HG02938 (cell line): ENCODE measurements at regions not wholly inside any gene's neighbourhood (a gene's known extent, or its start where the extent isn't known, plus 50 kb on each side); places are given as distances from the start of the nearest gene placed in this dataset.
"Not testable (repeated sequence)": the region's sequence is repeated elsewhere in the genome, so short reads cannot be mapped to it uniquely, and the experiment has no call there.

ENCODE experiments used
- ATAC-seq: cut with Tn5 transposase; IDR thresholded peaks from one replicate; pipeline ENCODE4 v1.9.1; 2021; ENCODE audit warnings: mild to moderate bottlenecking, moderate library complexity; ENCODE audit not compliant: unreplicated experiment

DNA sequence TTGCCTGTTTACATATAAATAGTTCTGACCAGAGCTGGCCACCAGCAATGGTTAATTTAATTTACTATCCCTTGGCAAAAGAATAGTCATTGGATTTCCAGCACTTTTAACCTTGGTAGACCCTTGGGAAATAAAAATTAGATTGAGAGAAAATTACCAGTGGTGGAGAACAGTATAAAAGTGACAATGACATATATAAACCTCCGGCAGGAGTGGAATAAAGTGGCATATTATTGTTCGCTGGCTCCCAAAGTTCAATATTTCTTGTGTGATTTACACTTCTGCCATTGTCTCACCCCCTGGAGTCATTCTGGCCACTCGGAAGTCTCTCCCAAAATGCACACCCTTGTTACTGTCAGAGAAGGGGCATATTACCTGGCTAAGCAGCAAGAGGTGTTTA, 347.7 kb downstream of the NPIPA8 start:
- no peak for ATAC-seq

DNA sequence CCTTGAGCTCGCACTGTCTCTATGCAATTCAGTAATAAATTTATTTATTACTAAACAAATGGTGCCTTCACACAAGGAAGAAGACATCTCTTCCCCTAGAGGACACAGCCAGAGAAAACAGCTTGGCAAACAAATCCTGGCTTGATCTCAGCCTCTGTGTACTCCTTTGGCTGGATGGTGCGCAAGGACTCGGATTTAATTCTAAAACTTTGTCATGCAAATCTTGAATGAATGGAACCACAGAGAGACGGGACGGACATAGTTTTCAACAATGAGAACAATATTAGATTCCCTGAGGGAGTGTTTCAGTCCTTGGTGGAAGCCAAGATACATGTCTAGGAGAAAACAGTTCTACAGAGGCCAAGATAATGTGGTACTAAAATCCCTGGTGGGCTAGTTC, 349.5 kb downstream of the NPIPA8 start:
- no peak for ATAC-seq

DNA sequence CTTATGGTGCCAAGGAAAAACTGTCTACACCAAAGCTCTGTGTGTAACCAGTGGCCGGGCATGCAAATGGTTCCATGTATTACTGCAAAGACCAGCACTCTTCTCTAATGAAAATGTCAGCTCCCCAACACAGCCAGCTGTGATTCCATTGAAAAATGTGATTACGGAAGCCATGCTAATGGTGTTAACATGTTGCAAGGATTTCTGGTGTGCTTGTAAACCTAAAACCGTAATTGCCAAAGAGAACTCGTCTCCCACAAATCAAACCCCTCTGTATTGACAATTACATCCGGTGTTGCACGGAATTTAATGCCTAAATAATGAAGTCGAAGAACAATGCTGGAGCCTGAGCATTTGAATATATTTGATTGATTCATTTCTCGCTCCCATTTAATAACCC, 351.7 kb downstream of the NPIPA8 start:
- no peak for ATAC-seq

DNA sequence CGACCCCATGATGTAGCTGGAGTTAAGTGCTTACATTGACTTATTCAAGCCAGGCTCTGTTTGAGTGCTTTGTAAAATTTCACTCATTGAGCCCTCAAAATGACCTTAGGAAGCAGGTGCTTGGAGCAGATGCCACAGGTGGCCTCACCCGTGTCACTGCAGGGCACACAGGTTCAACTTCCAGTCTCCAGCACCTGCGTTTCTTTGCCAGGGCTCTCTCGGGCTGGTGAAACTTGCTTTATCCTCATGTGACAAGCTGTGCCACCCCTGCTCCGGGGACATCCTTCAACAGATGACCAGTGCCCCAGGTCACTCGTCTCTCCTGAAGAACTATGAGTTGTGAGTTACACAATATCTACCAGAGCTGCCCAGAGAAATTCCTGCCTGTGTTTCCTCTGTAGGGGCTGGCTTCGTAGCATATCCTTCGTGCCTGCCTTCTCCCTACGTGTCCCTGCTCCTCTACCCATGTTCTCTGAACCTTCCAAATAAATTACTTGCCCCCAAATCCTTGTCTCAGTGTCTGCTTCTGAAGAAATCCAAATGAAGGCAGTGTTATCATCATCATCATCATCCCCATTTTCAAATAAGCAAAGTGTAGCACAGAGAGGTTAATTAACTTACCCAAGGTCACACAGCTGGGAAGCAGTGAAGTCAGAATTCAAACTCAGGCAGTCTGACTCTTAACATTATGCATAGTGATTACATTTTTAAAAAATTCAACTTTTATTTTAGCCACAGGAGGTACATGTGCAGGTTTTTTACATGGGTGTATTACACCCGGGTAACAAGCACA, 352.5 kb downstream of the NPIPA8 start:
- no peak for ATAC-seq

DNA sequence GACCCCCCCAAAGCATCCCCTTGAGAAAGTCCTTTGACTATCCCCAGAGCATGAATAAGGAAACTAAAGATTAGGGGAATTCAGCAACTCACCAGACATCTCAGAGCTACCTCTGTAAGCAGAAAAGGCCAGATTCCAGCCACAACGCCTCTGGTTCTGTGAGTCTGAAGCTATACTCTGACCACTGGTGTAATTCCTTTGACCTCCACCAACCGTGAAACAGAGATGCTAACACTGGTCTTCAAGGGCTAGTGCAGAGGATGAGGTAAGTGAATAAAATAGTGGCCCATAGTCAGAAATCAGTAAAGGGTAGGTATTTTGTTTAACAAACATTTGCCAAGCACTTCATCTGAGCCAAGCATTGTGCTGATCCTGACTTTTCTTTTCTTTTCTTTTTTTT, 353.4 kb downstream of the NPIPA8 start:
- ATAC-seq, result no peak

DNA sequence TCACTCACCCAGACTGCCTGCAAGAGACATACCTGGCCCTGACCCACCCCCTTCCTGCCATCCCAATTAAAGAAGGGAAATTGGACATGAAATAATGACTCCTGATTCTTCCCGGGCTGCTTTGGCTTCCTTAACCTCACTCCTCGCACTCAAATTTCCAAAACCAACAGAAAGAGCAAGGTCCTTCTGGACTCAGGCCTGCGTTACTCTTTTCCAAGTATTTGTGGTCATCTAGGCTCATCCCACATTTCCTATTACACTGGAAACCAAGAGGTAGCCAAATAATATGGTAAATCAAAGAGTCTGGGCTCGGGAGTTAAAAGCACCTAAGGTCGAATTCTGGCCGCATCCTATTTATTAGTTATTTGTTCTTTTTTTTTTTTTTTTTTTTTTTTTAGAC, 359.3 kb downstream of the NPIPA8 start:
- no peak for ATAC-seq

DNA sequence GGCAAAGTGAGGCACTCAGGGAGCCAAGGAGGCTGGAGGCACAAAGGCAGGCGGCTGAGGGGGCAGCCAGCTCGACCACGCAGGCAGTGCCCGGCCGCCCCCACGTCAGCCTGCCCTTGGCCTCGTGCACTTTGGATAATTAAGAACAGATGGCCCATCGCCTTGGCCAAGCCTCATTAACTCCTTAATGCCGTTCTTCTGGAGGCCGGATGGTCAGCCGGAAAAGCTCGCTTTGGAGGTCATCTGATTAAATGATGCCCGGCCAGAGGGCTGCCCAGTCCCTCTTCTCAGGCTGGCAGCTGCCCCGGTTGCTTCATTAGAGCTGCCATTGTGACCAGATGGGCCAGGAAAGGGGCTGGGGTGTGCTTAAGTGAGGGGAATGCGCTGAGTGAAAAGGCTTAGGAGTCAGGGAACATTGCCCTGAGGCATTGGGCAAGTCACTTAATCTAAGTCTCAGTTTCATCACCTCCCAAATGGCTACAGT, 364.0 kb downstream of the NPIPA8 start:
- ATAC-seq, result no peak

DNA sequence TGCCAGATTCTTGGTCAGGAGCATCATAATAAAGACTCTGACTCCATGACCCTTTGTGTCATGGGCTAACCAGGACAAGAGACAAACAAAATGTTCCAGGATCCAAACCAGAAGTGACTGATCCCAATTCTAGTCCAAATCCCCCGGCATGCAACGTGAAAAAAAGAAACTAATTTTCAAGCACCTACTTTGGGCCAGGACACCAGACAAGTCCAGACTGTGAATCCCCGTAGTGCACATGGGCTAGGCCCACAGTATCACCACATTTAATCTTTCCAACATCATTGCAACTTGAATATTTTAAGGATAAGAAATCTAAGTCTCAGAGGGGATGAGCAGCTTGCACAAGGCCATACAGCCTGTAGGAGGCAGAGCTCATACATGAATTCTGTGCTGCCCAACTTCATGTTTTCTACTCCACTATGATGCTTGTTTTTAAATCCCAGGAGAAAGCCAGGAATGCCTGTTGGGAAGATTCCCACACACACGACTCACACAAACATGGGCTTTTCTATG, 365.7 kb downstream of the NPIPA8 start:
- ATAC-seq, result no peak

DNA sequence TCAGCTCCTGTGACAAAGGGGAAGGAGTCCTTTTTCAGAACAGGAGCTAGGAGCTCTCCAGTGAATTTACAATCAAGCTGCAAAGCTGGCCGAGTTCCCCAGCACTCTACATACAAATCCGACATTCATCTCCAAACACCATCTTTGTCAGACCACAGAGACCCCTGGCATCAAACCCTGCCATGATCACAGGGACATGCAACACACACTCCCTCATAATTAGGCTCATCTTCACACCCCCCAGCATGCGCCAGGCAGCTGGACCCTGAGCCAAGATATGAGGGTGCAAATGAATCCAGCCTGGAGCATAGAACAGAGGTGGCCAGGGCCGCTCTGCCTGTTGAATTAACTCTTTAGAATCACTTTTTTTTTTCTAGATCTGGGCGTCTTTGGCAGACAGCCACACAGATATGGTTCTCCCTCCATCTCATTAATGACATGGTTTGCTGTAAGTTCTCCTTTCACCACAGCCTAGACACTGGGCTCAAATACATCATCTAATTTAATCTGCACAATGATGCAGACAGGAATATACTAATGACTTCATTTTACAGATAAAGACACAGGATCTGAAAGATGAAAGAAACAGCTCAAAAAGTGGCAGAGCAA, 366.3 kb downstream of the NPIPA8 start:
- ATAC-seq, result no peak

DNA sequence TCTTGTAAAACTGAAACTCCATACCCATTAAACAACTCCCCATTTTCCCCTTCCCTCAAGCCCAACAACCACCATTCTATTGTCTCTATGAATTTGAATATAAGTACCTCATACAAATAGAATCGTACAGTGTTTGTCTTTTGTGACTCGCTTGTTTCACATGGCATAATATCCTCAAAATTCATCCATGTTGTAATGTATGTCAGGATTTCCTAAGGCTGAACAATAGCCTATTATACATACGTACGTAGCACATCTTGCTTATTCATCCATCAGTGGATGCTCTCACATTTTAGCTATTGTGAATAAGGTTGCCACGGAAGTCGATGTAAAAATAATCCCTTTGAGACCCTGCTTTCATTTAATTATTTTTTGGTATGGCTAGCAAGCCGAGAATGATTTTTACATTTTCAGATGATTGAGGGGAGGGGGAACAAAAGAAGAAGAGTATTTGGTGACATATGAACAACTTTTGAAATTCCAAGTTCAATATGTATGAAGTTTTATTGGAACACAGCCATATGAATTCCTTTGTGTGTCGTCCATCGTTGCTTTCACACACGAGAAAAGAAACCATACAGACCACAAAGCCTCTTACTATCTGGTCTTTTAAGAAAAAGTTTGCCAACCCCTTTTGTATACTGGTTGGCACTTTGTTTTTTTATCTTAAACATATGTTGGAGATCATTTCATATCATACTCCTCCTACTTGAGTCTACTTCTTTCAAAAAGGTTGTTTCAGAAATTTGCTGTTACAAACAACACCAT, 371.2 kb downstream of the NPIPA8 start:
- ATAC-seq, result no peak

DNA sequence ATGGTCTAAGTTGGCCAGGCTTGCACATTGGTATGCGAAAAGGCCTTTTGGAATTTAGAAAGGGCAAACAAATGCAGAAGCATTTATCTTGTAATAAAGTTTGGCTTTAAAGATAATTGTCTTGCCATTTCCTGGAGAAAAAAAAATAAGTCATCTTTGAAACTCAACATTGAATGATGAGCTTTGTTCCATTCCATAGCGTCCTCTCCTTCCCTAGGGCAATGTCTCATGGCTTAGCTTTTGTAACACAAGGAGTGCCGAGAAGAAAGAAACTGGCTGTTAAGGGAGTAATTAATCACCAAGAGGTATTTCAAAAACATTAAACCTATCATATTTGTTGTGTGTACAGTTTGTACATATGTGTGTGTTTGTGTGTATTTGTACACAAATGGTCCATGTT, 372.3 kb downstream of the NPIPA8 start:
- ATAC-seq, result no peak

DNA sequence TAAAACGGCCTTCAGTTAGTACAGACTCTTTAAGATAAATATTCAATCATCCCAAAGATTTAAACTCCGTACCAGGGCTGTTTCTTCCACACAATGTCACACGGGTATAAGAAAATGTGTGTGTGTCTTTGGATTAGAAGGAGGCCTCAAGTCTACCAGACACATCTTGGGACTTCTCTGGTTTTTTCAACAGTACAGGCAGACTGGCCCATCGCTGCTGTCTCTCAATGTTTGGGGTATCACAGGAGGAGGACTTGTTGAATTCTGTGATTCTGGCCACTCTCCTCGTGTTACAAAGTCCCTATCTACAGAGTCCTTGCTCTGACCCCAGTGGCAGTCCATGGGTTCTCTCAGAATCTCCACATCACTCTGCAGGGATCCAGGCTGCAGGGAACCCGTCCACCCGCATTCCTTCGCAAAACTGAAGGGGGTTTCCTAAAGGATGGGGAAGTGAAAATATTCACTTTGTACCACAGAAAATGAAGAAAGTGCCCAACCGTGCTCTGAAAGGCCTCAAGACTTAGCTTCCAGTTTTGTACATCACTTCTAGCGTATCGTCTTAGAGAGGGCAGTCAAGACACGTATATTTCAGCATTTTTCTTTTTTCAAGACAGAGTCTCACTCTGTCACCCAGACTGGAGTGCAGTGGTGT, 373.2 kb downstream of the NPIPA8 start:
- no peak for ATAC-seq

DNA sequence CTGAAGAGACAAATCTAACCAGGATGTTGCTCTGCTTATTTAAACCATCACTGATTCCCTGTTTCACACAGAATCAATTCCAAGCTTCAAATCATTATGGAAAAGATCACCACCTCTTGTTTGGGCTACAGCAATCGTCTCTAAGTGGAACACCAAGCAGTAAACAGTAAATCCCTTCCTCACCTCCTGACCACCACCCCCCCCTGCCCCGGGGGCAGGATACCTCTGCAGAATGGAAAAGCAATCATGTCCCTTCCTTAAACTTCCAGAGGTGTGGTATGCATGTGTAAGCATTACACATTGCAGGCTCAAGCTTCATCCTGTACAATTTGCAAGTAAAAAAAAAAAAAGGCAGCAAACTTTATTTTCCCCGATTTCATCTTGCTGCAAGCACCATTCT, 373.8 kb downstream of the NPIPA8 start:
- no peak for ATAC-seq

DNA sequence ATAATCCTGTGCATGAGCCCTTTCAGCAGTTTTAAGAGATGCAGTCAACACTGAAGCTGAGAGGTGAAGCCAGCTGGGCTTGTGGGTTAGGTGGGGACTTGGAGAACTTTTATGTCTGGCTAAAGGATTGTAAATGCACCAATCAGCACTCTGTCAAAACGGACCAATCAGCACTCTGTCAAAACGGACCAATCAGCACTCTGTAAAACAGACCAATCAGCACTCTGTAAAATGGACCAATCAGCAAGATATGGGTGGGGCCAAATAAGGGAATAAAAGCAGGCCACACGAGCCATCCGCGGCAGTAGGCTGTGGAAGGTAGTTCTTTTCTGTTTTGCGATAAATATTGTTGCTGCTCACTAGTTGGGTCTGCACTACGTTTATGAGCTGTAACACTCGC, 374.7 kb downstream of the NPIPA8 start:
- ATAC-seq, result not testable (repeated sequence)

DNA sequence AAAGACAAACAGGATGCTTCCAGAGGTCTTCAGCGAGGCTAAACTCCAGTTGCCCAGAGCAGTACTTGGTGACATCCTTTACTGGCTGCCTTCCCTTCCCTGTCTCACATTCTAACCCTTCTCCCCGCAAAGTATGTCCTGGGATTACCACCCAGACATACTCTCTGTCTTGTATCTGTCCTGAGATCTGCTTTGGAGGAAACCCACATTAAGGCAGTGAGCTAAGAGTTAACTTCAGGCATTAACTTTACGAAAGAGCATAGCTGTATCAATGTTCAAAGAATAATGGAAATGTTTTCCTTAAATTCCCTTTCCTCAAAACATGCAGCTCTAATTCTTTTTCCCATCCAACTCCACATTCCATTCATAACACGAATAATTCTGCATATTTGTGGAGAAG, 385.2 kb downstream of the NPIPA8 start:
- ATAC-seq, result no peak

DNA sequence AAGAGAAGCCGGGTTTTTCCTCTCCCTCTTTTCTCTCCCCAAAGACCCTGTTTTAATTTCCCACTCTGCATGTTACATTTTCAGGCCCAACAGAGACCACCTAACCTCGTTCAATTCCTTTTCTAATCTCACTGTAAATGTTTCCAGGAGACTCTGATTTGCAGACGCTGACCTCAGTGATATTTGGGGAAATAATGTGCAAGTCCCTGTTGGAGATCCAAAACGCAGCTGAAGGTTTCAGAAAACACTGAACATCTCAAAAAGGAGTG, 386.6 kb downstream of the NPIPA8 start:
- ATAC-seq, result no peak

DNA sequence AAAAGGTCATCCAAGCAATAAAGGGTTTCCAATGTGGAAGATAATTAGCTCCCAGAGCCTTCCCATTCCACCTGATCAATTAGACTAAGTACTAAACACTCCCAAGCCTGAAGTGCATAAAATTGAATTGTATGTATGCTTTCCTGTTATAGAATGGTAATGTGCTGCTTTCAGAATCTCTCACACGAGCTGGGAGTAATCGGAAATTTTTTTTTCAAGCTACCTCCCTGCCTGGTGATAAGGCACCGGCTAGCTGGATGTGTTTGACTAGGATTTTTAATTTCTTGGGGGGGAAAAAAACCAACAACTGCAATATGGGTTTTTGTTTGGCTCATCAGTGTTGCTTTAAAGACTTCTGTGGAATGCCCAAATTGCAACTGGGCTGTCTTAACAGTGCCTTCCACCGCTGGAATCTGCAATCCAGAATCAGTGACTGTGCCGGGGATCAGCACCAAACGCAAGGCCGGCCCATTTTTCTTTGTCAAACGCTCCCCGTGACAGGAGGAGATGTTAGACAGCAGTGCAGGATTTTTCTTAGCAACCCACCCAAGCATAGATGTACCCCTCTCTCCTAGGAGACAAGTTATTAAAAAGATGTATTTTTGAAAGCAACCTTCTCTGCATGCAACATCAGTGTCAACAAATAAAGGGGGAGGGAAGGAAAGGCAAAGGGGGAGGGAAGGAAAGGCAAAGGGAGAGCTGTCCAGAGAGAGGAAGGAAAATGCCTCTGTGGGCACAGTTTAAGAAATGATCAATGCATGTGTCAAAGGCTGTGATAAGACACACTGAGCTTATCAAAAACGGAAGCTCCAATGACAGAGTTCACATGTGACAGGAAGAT, 387.2 kb downstream of the NPIPA8 start:
- ATAC-seq, result no peak

DNA sequence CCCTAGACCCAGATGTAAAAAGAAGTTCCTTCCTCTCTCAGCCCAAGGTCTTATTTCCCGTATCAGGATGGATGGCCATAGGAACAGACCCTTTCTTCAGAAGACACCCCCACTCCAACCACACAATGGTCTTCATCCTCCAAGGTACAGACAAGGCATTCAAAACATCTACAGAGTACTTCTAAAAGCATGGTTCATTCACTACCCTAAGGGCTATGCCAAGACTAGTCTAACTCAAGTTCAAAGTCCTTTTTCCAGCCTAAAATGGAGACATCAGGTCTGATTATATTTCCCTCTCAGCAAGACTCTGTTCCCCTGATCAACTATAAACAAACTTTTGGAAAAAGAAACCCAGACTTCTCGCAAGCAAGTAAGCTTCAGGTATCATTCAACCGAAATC, 388.9 kb downstream of the NPIPA8 start:
- no peak for ATAC-seq

DNA sequence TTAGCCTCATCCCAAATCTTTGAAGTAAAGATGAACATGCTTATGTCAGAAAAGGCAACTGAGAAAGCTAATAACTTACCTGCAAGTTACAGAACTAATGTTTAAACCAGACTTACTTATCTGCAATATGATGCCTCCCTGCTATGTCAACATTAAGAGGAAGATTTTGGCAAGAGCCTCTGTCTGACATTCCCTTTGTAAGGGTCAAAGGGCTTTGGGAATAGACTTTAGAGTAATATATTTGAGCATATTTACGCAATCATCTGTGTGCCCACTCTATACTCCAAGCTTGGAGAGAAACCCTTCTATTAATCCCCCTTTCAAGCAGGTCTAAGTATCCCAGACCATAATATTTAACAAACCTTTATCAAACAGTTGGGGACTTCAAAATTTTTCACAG, 389.4 kb downstream of the NPIPA8 start:
- no peak for ATAC-seq

DNA sequence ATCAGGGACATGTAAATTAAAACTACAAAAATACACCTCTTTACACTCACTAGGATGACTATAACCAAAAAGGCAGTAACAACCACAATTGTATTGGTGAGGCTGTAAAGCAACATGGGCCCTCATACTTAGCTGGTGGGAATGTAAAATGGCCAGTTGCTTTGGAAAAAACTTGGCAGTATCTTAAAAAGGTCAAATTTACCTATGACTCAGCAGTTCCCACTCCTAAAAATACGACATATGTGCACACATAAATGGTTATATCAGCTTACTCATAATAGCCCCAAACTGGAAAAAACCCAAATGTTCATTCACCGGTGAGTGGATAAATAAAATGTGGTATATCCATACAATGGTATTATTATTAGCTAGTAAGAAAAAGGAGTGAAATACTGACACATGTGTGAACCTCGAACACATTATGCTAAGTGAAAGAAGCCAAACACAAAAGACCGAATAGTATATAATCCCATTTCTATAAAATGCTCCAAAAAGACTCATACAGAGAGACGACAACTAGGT, 391.4 kb downstream of the NPIPA8 start:
- no peak for ATAC-seq
